ENCODE measurements at regions not wholly inside any gene's neighbourhood (a gene's known extent, or its start where the extent isn't known, plus 50 kb on each side); places are given as distances from the start of the nearest gene placed in this dataset.
"Not testable (repeated sequence)": the region's sequence is repeated elsewhere in the genome, so short reads cannot be mapped to it uniquely, and the experiment has no call there.

DNA sequence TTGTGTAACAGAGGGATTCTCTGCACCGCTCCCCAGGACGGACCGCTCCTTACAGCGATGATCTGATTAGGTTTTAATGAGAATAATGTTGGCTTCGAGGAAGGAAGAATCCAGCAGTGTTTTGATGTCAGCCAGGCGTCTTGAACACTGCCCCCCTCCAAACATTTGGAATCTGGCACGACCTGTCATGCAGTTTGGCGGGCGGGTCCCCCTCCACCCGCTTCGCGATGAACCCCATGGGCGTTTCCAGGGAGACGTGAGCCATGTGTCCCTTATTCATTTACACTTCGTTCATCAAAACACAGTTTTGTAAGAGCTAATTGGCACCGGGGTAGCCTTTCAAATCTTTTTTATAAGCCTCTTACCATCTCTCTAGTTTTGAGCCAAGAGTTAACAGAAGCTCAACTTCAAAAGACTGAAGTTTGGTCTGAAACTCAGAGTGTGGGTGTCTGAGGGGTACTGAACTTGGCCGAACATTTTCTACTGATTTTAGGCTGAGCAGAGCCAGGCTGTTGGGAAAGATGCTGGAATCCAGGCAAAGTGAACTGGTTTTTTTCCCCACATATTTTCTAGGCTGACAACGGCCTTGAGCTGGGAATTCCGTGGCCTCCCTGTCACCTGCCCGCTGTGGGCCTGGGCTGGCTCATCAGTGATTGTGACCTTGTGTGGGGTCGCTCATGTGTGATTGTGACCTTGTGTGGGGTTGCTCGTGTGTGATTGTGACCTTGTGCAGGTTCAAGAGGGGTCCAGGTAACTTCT lies 214.8 kb upstream of the ZNF469 start:
- not testable (repeated sequence) for DNase-seq (ENCODE audit: insufficient read length, low spot score); FAIRE-seq

DNA sequence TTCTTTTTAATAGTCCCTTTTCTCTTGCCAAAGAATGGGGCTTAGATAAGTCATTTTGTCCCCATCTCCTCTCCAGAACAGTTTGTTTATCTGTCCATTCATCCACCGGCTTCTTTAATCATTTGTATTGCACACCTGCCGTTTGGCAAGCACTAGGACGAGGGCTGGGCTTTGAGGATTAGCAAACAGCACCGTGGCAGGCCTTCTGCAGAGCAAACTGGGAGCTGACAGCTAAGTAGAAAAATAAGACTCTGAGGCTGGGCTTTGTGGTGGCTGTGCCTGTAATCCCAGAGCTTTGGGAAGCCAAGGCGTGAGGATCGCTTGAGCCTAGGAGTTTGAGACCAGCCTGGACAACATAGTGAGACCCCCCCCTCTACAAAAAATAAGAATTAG lies 214.2 kb upstream of the ZNF469 start:
- not testable (repeated sequence) for DNase-seq (ENCODE audit: insufficient read length, low spot score); FAIRE-seq

- not testable (repeated sequence) for FAIRE-seq; DNase-seq (ENCODE audit: insufficient read length, low spot score)
Observed at GRCh38 chr16:88169136-88169830, 213.5 kb upstream of the ZNF469 start.

GRCh38 chr16:88169831-88170165 lies 213.0 kb upstream of the ZNF469 start:
- not testable (repeated sequence) for FAIRE-seq; DNase-seq (ENCODE audit: insufficient read length, low spot score)

GRCh38 chr16:88170528-88170991 lies 212.2 kb upstream of the ZNF469 start:
- DNase-seq (ENCODE audit: insufficient read length, low spot score) (no peak), FAIRE-seq (no peak)
- TF ChIP-seq, protein P1, sequence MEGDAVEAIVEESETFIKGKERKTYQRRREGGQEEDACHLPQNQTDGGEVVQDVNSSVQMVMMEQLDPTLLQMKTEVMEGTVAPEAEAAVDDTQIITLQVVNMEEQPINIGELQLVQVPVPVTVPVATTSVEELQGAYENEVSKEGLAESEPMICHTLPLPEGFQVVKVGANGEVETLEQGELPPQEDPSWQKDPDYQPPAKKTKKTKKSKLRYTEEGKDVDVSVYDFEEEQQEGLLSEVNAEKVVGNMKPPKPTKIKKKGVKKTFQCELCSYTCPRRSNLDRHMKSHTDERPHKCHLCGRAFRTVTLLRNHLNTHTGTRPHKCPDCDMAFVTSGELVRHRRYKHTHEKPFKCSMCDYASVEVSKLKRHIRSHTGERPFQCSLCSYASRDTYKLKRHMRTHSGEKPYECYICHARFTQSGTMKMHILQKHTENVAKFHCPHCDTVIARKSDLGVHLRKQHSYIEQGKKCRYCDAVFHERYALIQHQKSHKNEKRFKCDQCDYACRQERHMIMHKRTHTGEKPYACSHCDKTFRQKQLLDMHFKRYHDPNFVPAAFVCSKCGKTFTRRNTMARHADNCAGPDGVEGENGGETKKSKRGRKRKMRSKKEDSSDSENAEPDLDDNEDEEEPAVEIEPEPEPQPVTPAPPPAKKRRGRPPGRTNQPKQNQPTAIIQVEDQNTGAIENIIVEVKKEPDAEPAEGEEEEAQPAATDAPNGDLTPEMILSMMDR (IDR thresholded peaks at IDR 0.05; ENCODE audit: insufficient read depth, missing control alignments) = no peak

DNA sequence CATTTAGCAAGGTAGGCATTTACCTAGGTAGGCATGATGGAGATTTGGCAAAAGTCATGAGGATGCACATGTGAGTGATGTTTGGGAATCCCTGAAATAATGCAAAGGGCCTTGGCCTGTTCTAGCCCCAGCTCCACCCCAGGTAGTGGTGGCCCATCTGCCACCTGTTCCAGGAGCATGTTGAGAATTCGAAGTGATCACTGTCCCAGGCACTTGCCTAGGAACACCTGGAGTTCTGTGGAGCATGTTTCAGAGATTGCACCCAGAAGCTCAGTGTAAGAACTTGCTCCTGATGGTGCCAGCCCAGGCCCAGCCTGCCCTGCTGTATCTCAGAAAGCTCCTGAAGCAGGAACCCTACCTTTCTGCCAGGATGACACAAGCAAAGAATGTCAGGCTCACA lies 211.6 kb upstream of the ZNF469 start:
- DNase-seq (ENCODE audit: insufficient read length, low spot score); FAIRE-seq: not testable (repeated sequence)

- DNase-seq (ENCODE audit: insufficient read length, low spot score); FAIRE-seq: not testable (repeated sequence)
Observed at GRCh38 chr16:88176184-88176583, 206.6 kb upstream of the ZNF469 start.

GRCh38 chr16:88176591-88177180 lies 206.1 kb upstream of the ZNF469 start:
- not testable (repeated sequence) for FAIRE-seq; DNase-seq (ENCODE audit: insufficient read length, low spot score)

DNA sequence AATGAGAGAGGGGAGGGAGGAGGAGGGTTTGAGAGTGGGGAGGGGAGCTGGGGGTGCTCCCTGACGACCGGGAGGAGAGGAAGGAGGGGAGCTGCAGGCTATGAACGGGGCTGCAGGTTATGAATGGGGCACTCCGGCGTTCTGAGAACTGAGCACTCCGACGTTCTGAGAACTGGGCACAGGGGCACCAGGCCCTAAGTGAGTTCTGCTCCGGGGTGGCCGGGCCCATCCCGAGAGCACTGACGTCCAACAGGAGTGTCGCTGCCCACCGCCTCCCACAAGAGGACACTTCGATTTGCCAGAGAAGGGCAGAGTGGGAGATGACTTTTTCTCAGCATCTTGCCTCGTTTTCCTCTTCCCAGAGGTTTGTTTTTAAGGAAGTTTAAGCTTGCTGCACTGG lies 204.5 kb upstream of the ZNF469 start:
- DNase-seq (ENCODE audit: insufficient read length, low spot score); FAIRE-seq: not testable (repeated sequence)

DNA sequence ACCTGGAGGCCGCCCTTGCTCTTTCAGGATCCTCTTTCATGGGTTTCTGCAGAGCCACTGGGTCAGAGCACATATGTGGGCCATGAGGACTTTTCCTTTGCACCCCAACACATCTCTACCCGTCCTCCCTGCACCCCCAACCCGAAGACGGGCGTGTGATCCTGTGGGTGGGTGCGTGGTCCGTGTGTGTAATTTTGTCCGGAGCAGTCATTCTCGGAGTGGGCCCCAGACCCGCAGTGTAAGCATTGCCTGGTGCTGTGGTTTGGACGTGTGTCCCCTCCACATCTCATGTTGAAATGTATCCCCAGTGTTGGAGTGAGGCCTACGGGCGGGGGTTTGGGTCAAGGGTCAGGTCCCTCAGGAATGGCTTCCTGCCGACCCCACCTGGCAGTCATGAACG lies 203.9 kb upstream of the ZNF469 start:
- DNase-seq (ENCODE audit: insufficient read length, low spot score); FAIRE-seq: not testable (repeated sequence)

GRCh38 chr16:88182967-88183881 lies 199.5 kb upstream of the ZNF469 start:
- FAIRE-seq; DNase-seq (ENCODE audit: insufficient read length, low spot score): not testable (repeated sequence)

- not testable (repeated sequence) for DNase-seq (ENCODE audit: insufficient read length, low spot score); FAIRE-seq
Observed at GRCh38 chr16:88184053-88184452, 198.7 kb upstream of the ZNF469 start.

- not testable (repeated sequence) for DNase-seq (ENCODE audit: insufficient read length, low spot score); FAIRE-seq
Observed at GRCh38 chr16:88184566-88185355, 198.0 kb upstream of the ZNF469 start.

- FAIRE-seq; DNase-seq (ENCODE audit: insufficient read length, low spot score): not testable (repeated sequence)
Observed at GRCh38 chr16:88185406-88185805, 197.4 kb upstream of the ZNF469 start.

DNA sequence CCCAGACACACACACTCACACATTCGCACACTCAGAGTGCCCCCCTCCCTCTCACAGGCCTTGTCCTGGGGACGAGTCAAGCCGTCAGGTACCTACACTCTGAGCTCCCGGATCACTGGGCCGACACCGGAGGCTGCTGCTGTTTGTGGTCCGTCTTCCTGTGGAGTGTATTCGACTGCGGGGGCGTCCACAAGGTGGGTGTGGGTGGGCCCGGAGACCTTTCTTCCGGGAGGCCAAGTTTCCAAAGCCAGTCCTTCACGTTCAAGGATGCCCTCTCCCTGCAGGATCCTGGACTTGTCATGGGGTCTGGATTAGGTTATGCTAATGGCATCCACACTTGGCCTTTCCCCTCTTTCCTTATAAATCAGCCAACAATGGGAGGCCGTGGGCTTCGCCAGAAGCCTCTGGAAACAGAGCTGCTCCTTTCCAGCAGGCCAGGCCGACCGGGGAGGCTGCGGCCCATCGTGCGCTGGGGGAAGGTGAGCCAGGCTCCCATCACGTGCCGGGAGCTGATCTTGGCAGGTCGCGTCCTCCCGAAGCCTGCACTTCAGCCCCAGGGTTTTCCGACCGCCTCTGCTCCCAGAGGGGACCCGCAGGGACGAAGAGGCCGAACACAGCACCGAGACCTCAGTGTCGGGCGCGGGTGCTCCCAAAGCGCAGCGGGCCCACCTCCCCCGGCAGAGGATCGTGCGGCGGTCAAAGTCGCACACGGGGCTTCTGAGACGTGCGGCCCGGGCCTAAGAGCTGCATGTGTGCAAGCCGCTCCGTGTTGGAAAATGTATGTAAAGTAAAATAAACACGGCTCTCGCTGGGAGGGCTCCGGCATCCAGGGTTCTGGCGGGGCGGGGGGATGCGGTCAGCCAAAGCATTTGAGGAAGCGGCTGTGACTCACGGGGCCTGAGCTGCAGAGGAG lies 196.5 kb upstream of the ZNF469 start:
- not testable (repeated sequence) for DNase-seq (ENCODE audit: insufficient read length, low spot score); FAIRE-seq

All from D721Med (cell line).